Natural killer cell (primary cell): ENCODE measurements at regions not wholly inside any gene's neighbourhood (a gene's known extent, or its start where the extent isn't known, plus 50 kb on each side); places are given as distances from the start of the nearest gene placed in this dataset.

Experiments used
- ATAC-seq, 3 donors: fragments of 150-1000 bp in 2 of 3; fragments of 200-7000 bp in 1 of 3; cut with Tn5 transposase; 1 replicate in 1 of 3; 2 replicates in 2 of 3; pipeline ENCODE4 v1.10.0; 2021; ENCODE audit warnings: mild to moderate bottlenecking in 2 of 3, moderate library complexity in 2 of 3
- DNase-seq, 2 donors: peaks; one replicate each; pipeline versions ENCODE4 v3.0.0 to v3.0.0-alpha.2; 2013 to 2021; ENCODE audit warnings: mixed read lengths in 1 of 2
- H3K27ac ChIP-seq: one replicate; pipeline ENCODE4 v1.5.1; 2013; ENCODE audit warnings: mild to moderate bottlenecking, low read length
- H3K27me3 ChIP-seq: one replicate; pipeline ENCODE4 v1.6.1; 2013; ENCODE audit warnings: low read length; ENCODE audit not compliant: control insufficient read depth, insufficient read depth
- H3K36me3 ChIP-seq: one replicate; pipeline ENCODE4 v1.6.1; 2013; ENCODE audit warnings: low read length; ENCODE audit not compliant: control insufficient read depth, insufficient read depth
- H3K4me1 ChIP-seq: one replicate; pipeline ENCODE4 v1.6.1; 2013; ENCODE audit warnings: low read length; ENCODE audit not compliant: control insufficient read depth, insufficient read depth
- H3K4me3 ChIP-seq: one replicate; pipeline ENCODE4 v1.5.1; 2013; ENCODE audit warnings: low read length
- H3K9me3 ChIP-seq: one replicate; pipeline ENCODE4 v1.6.1; 2013; ENCODE audit warnings: low read length; ENCODE audit not compliant: control insufficient read depth, insufficient read depth
- H3K27ac Mint-ChIP-seq, 2 donors: one replicate each; pipeline ENCODE4 v1.8.0; 2022; ENCODE audit warnings: mild to moderate bottlenecking in 2 of 2, mixed read lengths in 2 of 2, moderate library complexity in 1 of 2
- H3K27me3 Mint-ChIP-seq, 2 donors: one replicate each; pipeline ENCODE4 v1.8.0; 2022; ENCODE audit warnings: low read depth in 2 of 2, mixed read lengths in 2 of 2
- H3K36me3 Mint-ChIP-seq: one replicate; pipeline ENCODE4 v1.8.0; 2022; ENCODE audit warnings: mixed read lengths
- H3K4me1 Mint-ChIP-seq, 2 donors: one replicate each; pipeline ENCODE4 v1.8.0; 2022; ENCODE audit warnings: mixed read lengths in 2 of 2
- H3K4me3 Mint-ChIP-seq: one replicate; pipeline ENCODE4 v1.8.0; 2022; ENCODE audit warnings: mild to moderate bottlenecking, moderate library complexity, mixed read lengths
- H3K9me3 Mint-ChIP-seq, 2 donors: one replicate each; pipeline ENCODE4 v1.8.0; 2022; ENCODE audit warnings: mixed read lengths in 2 of 2
- CTCF ChIP-seq: fragments of 200-600 bp; IDR thresholded peaks from one replicate; pipeline ENCODE4 v1.8.0; 2022; ENCODE audit warnings: antibody characterized with exemption
- WGBS: methylation state at CpG from one replicate; pipeline ENCODE4 v1.1.7; 2013; ENCODE audit warnings: missing lambda C conversion rate; ENCODE audit not compliant: insufficient coverage; 5-methylcytosine and 5-hydroxymethylcytosine counted together
- intact Hi-C: fragments of 100-400 bp; cut with micrococcal nuclease; formaldehyde crosslinking; loops from one replicate; pipeline ENCODE4 v1.14.2; 2022

- no peaks in the 10 kb centered on the region for H3K4me1 Mint-ChIP-seq
- ATAC-seq (peak in 1 of 3 donors; percentile 28), DNase-seq (no peak)
- intact Hi-C loops = no loop called here
- WGBS = 83% methylated on average over 11 of the region's 11 CpGs
- H3K27me3 ChIP-seq = no peaks in the 10 kb centered on the region
- no peak overlapping the region for H3K4me3 ChIP-seq
- H3K27ac Mint-ChIP-seq = no peak overlapping the region
- no peak for TF ChIP-seq CTCF
- no peaks in the 10 kb centered on the region for H3K36me3 ChIP-seq
- H3K27ac ChIP-seq = no peak overlapping the region
- no peak overlapping the region for H3K4me3 Mint-ChIP-seq
- no peaks in the 10 kb centered on the region for H3K9me3 Mint-ChIP-seq
- peaks cover 4 to 10% of the 10 kb centered on the region in 2 donors for H3K27me3 Mint-ChIP-seq
- H3K36me3 Mint-ChIP-seq = no peaks in the 10 kb centered on the region
- no peaks in the 10 kb centered on the region for H3K9me3 ChIP-seq
- H3K4me1 ChIP-seq = no peaks in the 10 kb centered on the region
Observed at GRCh38 chr10:130999376-131000202, 311.9 kb downstream of the TCERG1L start.

- Histone ChIP-seq H3K36me3 (no peaks in the 10 kb centered on the region), H3K4me1 (no peaks in the 10 kb centered on the region), H3K27me3 (no peaks in the 10 kb centered on the region), H3K4me3 (no peak overlapping the region), H3K9me3 (no peaks in the 10 kb centered on the region), H3K27ac (no peak overlapping the region)
- Mint-ChIP-seq H3K9me3 (no peaks in the 10 kb centered on the region), H3K36me3 (no peaks in the 10 kb centered on the region), H3K27ac (no peak overlapping the region), H3K4me3 (no peak overlapping the region), H3K27me3 (peaks cover 4 to 10% of the 10 kb centered on the region in 2 donors), H3K4me1 (no peaks in the 10 kb centered on the region)
- 76% methylated on average over 6 of the region's 6 CpGs for WGBS
- ATAC-seq (no peak), DNase-seq (no peak)
- no peak for TF ChIP-seq CTCF
- intact Hi-C loops = no loop called here
Observed at GRCh38 chr10:131000244-131000643, 311.3 kb downstream of the TCERG1L start.

GRCh38 chr10:131000743-131001142 is 310.8 kb downstream of the TCERG1L start:
- DNase-seq = no peak
- Mint-ChIP-seq H3K4me3 (no peak overlapping the region), H3K27ac (no peak overlapping the region), H3K9me3 (no peaks in the 10 kb centered on the region), H3K4me1 (no peaks in the 10 kb centered on the region), H3K27me3 (peaks cover 4 to 10% of the 10 kb centered on the region in 2 donors), H3K36me3 (no peaks in the 10 kb centered on the region)
- intact Hi-C loops = no loop called here
- H3K4me1 ChIP-seq = no peaks in the 10 kb centered on the region
- H3K9me3 ChIP-seq = no peaks in the 10 kb centered on the region
- no peak for ATAC-seq
- WGBS = 72% methylated on average over 4 of the region's 4 CpGs
- no peaks in the 10 kb centered on the region for H3K27me3 ChIP-seq
- no peak overlapping the region for H3K27ac ChIP-seq
- TF ChIP-seq CTCF = no peak
- H3K4me3 ChIP-seq = no peak overlapping the region
- H3K36me3 ChIP-seq = no peaks in the 10 kb centered on the region

- peaks cover 4 to 10% of the 10 kb centered on the region in 2 donors for H3K27me3 Mint-ChIP-seq
Observed at GRCh38 chr10:131001438-131001837, 310.1 kb downstream of the TCERG1L start.

More at GRCh38 chr10:131001438-131001837, 310.1 kb downstream of the TCERG1L start:
- no peak for ATAC-seq
- H3K4me3 Mint-ChIP-seq = no peak overlapping the region
- H3K4me1 Mint-ChIP-seq = no peaks in the 10 kb centered on the region
- H3K4me1 ChIP-seq = no peaks in the 10 kb centered on the region
- no peak overlapping the region for H3K27ac ChIP-seq
- WGBS = 75% methylated on average over 9 of the region's 9 CpGs
- H3K27me3 ChIP-seq = no peaks in the 10 kb centered on the region
- no peak overlapping the region for H3K4me3 ChIP-seq
- no peaks in the 10 kb centered on the region for H3K36me3 Mint-ChIP-seq
- H3K9me3 Mint-ChIP-seq = no peaks in the 10 kb centered on the region
- TF ChIP-seq CTCF = no peak
- DNase-seq = no peak
- H3K27ac Mint-ChIP-seq = no peak overlapping the region
- no peaks in the 10 kb centered on the region for H3K36me3 ChIP-seq
- peaks cover under 1% of the 10 kb centered on the region for H3K9me3 ChIP-seq
- intact Hi-C loops = no loop called here
